Body of pancreas (tissue), 4 donors: ENCODE measurements at regions not wholly inside any gene's neighbourhood (a gene's known extent, or its start where the extent isn't known, plus 50 kb on each side); places are given as distances from the start of the nearest gene placed in this dataset.

Source experiments
- CTCF ChIP-seq, 7 experiments: fragments of 450-650 bp in 4 of 7; fragments of 200-600 bp in 3 of 7; sonication (generic) in 3 of 7; IDR thresholded peaks; one replicate each; pipeline ENCODE4 v1.5.1; 2016 to 2019; ENCODE audit warnings: antibody characterized with exemption in 7 of 7
- POLR2A ChIP-seq, 3 donors: fragments of 450-650 bp; IDR thresholded peaks; one replicate each; pipeline ENCODE4 v1.6.1; 2016; ENCODE audit warnings: antibody characterized with exemption in 3 of 3, mild to moderate bottlenecking in 2 of 3

GRCh38 chr4:84269536-84270044 lies 229.5 kb downstream of the NKX6-1 start:
- TF ChIP-seq CTCF (IDR thresholded peaks at IDR 0.05) (no peak), POLR2A (IDR thresholded peaks at IDR 0.05) (no peak)
